Neural crest cell (in vitro differentiated cells): ENCODE measurements at regions not wholly inside any gene's neighbourhood (a gene's known extent, or its start where the extent isn't known, plus 50 kb on each side); places are given as distances from the start of the nearest gene placed in this dataset.

Source experiments
- DNase-seq: peaks from one replicate; pipeline ENCODE4 v3.0.0; 2021; ENCODE audit warnings: low read depth, mixed read lengths, low spot score
- H3K27ac Mint-ChIP-seq: one replicate; pipeline ENCODE4 v1.8.0; 2021; ENCODE audit warnings: mild to moderate bottlenecking, mixed read lengths; ENCODE audit not compliant: unreplicated experiment
- H3K27me3 Mint-ChIP-seq: 2 replicates; pipeline ENCODE4 v1.8.0; 2021; ENCODE audit warnings: low read depth, mild to moderate bottlenecking, mixed read lengths
- H3K36me3 Mint-ChIP-seq: 2 replicates; pipeline ENCODE4 v1.8.0; 2021; ENCODE audit warnings: low read depth, mild to moderate bottlenecking, mixed read lengths
- H3K4me1 Mint-ChIP-seq: 2 replicates; pipeline ENCODE4 v1.8.0; 2021; ENCODE audit warnings: mixed read lengths
- H3K4me3 Mint-ChIP-seq: one replicate; pipeline ENCODE4 v1.8.0; 2021; ENCODE audit warnings: mild to moderate bottlenecking, mixed read lengths
- H3K9me3 Mint-ChIP-seq: 2 replicates; pipeline ENCODE4 v1.8.0; 2021; ENCODE audit warnings: mixed read lengths
- CTCF ChIP-seq: fragments of 200-600 bp; sonication (generic); conservative IDR thresholded peaks from 2 replicates; pipeline ENCODE4 v1.5.0; 2021; ENCODE audit warnings: antibody characterized with exemption, mild to moderate bottlenecking

DNA sequence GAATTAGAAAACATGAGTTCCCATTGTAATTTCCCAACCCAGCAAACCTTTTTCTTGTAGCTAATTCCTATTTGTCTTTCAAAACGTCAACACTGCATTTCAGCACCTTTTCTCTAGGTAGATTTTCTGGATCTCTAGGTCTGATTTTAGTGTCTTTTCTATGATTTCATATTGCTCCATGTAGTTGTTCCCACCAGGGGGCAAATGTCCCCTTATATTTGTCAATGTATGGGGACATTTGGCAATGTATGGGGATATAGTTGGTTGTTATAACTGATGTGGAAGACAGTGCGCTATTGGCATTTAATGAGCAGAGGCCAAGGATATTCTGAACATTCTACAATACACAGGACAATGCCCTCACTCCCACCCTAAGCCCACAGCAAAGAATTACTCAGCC is 273.9 kb upstream of the ADRA1B start:
- Mint-ChIP-seq H3K4me3 (no peak overlapping the region), H3K4me1 (no peaks in the 10 kb centered on the region), H3K9me3 (no peaks in the 10 kb centered on the region), H3K27ac (no peak overlapping the region), H3K27me3 (no peaks in the 10 kb centered on the region), H3K36me3 (no peaks in the 10 kb centered on the region)
- peak; percentile 16 for TF ChIP-seq CTCF
- DNase-seq: no peak

DNA sequence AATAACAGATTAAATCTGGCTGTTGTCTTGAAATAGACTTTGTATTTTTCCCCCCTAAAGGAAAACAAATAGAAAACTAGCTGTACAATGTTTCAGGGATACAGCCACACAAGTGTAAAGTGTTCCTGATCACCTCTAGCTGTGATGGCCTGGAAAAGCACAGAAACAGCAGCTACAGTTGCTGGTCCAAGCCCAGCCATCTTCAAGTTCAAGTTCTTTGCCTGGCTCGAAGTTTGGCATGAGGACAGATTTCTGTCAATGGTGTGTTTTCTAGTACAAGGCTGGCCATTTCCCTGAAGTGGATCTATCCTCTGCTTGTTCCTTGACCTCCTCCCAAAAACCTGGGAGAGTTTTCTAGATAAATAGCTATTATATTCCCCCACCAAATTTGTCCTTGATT is 272.2 kb upstream of the ADRA1B start:
- no peak overlapping the region for H3K27ac Mint-ChIP-seq

DNA sequence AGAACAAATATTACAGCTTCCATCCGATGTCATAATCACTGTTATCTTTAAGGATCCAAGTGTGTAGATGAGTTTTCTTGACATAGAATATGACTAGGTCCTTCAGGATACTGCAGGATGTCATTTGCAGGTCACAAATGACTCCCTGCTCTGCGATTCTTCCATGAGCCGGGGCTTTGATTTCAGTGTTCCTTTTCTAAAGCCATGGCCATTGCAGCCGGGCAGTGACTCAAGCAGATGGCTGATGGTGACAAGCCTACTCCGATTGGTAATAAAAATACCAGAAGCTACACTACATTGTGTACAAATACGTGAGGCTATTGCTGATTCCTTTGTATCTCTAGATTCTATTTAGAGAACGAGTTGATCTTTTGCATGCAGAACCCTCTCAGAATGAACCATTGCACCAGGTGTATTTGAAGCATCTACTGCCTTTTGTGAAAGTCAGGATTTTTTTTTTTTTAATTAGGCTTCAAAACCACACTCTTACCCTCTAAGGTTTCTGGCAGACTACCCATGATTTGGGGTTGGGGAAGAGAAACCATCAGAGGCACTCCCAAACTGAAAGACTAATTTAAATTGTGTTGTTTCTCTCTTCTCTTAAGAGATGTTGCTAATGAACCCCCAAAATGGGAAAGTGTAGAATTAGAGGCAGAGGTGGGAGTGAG is 271.0 kb upstream of the ADRA1B start:
- Mint-ChIP-seq H3K4me3 (no peak overlapping the region), H3K27ac (no peak overlapping the region), H3K4me1 (no peaks in the 10 kb centered on the region), H3K36me3 (no peaks in the 10 kb centered on the region), H3K27me3 (no peaks in the 10 kb centered on the region), H3K9me3 (no peaks in the 10 kb centered on the region)
- no peak for TF ChIP-seq CTCF
- no peak for DNase-seq

More for the DNA sequence above, 272.2 kb upstream of the ADRA1B start:
- Mint-ChIP-seq H3K4me3 (no peak overlapping the region), H3K27me3 (no peaks in the 10 kb centered on the region), H3K4me1 (no peaks in the 10 kb centered on the region), H3K36me3 (no peaks in the 10 kb centered on the region), H3K9me3 (no peaks in the 10 kb centered on the region)
- no peak for TF ChIP-seq CTCF
- DNase-seq: no peak

- Mint-ChIP-seq H3K4me3 (no peak overlapping the region), H3K4me1 (no peaks in the 10 kb centered on the region), H3K36me3 (no peaks in the 10 kb centered on the region), H3K27me3 (no peaks in the 10 kb centered on the region), H3K9me3 (no peaks in the 10 kb centered on the region), H3K27ac (no peak overlapping the region)
- no peak for TF ChIP-seq CTCF
- DNase-seq: no peak
These were observed 265.5 kb upstream of the ADRA1B start for GRCh38 chr5:159650803-159651202.

- Mint-ChIP-seq H3K27ac (no peak overlapping the region), H3K4me3 (no peak overlapping the region), H3K36me3 (no peaks in the 10 kb centered on the region), H3K4me1 (no peaks in the 10 kb centered on the region), H3K9me3 (no peaks in the 10 kb centered on the region), H3K27me3 (no peaks in the 10 kb centered on the region)
- TF ChIP-seq CTCF: no peak
- DNase-seq: no peak
These were observed 260.4 kb upstream of the ADRA1B start for GRCh38 chr5:159655757-159656409.
